ENCODE measurements at regions not wholly inside any gene's neighbourhood (a gene's known extent, or its start where the extent isn't known, plus 50 kb on each side); places are given as distances from the start of the nearest gene placed in this dataset.

DNA sequence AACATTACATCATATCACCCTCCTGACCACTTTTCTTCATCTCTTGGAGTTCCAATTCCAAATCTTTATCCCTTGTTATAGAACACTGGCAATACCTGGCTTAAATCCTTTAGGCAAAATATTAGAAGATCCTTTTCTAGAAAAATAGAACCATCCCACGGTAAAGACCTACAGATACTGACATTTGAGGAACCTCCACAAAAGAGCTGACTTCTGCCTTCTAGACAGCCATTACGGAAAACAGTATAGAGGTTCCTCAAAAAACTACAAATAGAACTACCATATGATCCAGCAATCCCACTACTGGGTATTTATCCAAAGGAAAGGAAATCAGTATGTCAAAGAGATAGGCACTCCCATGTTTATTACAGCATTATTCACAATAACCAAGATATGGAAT, 241.7 kb upstream of the AMIGO2 start:
- FAIRE-seq (no peak), ATAC-seq (no peak), DNase-seq (ENCODE audit: low read depth, low spot score) (no peak)
- Histone ChIP-seq H3K36me3 (ENCODE audit: control insufficient read depth in 2 of 2, insufficient read depth in 2 of 2, low read length in 1 of 2) (no peaks in the 10 kb centered on the region), H3K9me3 (replicated peaks; ENCODE audit: control insufficient read depth, insufficient read depth, low read length) (no peaks in the 10 kb centered on the region), H3K4me1 (ENCODE audit: control insufficient read depth, insufficient read depth, low read length) (peaks cover 4% of the 10 kb centered on the region; the same call in 1 of the 2 replicates), H3K4me2 (ENCODE audit: control insufficient read depth, insufficient read depth) (no peak overlapping the region), H3K27ac (ENCODE audit: control insufficient read depth, insufficient read depth) (no peak overlapping the region), H4K20me1 (ENCODE audit: control insufficient read depth, insufficient read depth) (no peaks in the 10 kb centered on the region), H3K79me2 (ENCODE audit: control insufficient read depth, insufficient read depth, low read length) (no peaks in the 10 kb centered on the region), H3K9ac (ENCODE audit: control insufficient read depth, insufficient read depth, low read length) (no peak overlapping the region), H3K27me3 (replicated peaks in 1 of 2; ENCODE audit: control insufficient read depth in 2 of 2, insufficient read depth in 2 of 2, low read length in 1 of 2) (no peaks in the 10 kb centered on the region), H2AFZ (ENCODE audit: control insufficient read depth, low read depth, low read length) (no peak overlapping the region), H3K4me3 (no peak overlapping the region)
- 47% methylated on average over 2 of the region's 2 CpGs for WGBS (ENCODE audit: insufficient coverage, insufficient replicate concordance, low lambda C conversion rate, missing lambda C conversion rate)
- CTCF ChIA-PET = interaction anchor here (0.8 to 1.1 kb wide), 2 partner anchors 251 to 289 kb away, joined by 3 to 4 read pairs; no protein-coding TSS in a partner anchor
- POLR2A ChIA-PET = no interaction called here
- no TSS peak for BruUV-seq (replicated peaks)
- SMC1A ChIA-PET (ENCODE audit: uncharacterized antibody, unreplicated experiment) = interaction anchor here (1.1 to 1.3 kb wide), 3 partner anchors 9 to 102 kb away, joined by 3 to 5 read pairs (median 3); no protein-coding TSS in a partner anchor
- TF ChIP-seq IKZF1 (conservative IDR thresholded peaks at IDR 0.05) (no peak), STAT3 (IDR thresholded peaks at IDR 0.05; ENCODE audit: low read depth, low read length) (no peak), BRCA1 (IDR thresholded peaks at IDR 0.05; ENCODE audit: low read depth, low read length) (no peak), POLR2AphosphoS5 (IDR thresholded peaks at IDR 0.05; ENCODE audit: low read length) (no peak), CEBPZ (IDR thresholded peaks at IDR 0.05; ENCODE audit: low read depth, low read length) (no peak), KAT2A (conservative IDR thresholded peaks at IDR 0.05; ENCODE audit: control insufficient read depth, low read depth, low read length) (no peak), GABPA (IDR thresholded peaks at IDR 0.05; ENCODE audit: low read depth) (no peak), TCF3 (IDR thresholded peaks at IDR 0.05; ENCODE audit: borderline replicate concordance, insufficient read depth, low read depth, low read length) (no peak)
- TF ChIP-seq, protein P1, sequence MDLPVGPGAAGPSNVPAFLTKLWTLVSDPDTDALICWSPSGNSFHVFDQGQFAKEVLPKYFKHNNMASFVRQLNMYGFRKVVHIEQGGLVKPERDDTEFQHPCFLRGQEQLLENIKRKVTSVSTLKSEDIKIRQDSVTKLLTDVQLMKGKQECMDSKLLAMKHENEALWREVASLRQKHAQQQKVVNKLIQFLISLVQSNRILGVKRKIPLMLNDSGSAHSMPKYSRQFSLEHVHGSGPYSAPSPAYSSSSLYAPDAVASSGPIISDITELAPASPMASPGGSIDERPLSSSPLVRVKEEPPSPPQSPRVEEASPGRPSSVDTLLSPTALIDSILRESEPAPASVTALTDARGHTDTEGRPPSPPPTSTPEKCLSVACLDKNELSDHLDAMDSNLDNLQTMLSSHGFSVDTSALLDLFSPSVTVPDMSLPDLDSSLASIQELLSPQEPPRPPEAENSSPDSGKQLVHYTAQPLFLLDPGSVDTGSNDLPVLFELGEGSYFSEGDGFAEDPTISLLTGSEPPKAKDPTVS (IDR thresholded peaks at IDR 0.05; ENCODE audit: low read depth, low read length) = no peak
- intact Hi-C loops (cut with micrococcal nuclease; ENCODE audit: unreplicated experiment) = no loop called here
- RAD21 ChIA-PET (ENCODE audit: unreplicated experiment) = no interaction called here
- in situ Hi-C loops (cut with MboI) = no loop called here

All from GM12878 (cell line).